Epithelial cell of esophagus (primary cell): ENCODE measurements at regions not wholly inside any gene's neighbourhood (a gene's known extent, or its start where the extent isn't known, plus 50 kb on each side); places are given as distances from the start of the nearest gene placed in this dataset.

ENCODE experiments used
- DNase-seq: peaks from one replicate; pipeline ENCODE4 v3.0.0; 2010; ENCODE audit warnings: low read depth
- H3K4me3 ChIP-seq: 2 replicates; pipeline ENCODE4 v1.5.1; 2011; ENCODE audit warnings: mild to moderate bottlenecking, low read length, control low read depth
- TF ChIP-seq, protein P1 (sequence below): IDR thresholded peaks from 2 replicates; pipeline ENCODE4 v1.5.1; 2011; ENCODE audit warnings: low read depth, mild to moderate bottlenecking, low read length, control low read depth, inconsistent platforms; ENCODE audit not compliant: insufficient read depth; ENCODE audit errors: missing control alignments

DNA sequence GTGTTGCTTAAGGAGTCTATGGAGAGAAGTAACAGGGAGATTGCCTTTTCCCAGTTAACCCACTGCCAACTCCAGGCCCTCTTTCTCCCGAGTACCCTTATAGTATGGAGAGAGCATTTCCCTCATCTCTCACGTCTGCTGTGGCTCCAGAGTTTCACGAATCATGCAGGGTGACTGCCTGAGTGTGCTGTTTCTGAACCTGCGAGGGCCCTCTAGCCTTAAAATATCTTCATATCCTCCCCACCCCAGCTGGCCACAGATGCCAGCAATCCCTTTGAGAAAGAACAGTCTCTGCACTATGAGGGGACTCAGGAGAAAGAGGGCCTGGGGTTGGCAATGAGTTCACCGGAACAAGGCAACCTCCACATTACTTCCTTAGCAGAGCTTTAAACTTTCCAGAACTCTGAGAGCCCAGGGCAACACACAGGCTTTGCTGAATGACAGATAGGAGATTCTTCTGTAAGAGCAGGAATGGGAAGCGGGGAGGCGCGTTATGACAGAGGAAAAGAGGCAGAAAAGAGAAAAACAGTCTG lies 81.6 kb upstream of the ANKH start:
- TF ChIP-seq, protein P1, sequence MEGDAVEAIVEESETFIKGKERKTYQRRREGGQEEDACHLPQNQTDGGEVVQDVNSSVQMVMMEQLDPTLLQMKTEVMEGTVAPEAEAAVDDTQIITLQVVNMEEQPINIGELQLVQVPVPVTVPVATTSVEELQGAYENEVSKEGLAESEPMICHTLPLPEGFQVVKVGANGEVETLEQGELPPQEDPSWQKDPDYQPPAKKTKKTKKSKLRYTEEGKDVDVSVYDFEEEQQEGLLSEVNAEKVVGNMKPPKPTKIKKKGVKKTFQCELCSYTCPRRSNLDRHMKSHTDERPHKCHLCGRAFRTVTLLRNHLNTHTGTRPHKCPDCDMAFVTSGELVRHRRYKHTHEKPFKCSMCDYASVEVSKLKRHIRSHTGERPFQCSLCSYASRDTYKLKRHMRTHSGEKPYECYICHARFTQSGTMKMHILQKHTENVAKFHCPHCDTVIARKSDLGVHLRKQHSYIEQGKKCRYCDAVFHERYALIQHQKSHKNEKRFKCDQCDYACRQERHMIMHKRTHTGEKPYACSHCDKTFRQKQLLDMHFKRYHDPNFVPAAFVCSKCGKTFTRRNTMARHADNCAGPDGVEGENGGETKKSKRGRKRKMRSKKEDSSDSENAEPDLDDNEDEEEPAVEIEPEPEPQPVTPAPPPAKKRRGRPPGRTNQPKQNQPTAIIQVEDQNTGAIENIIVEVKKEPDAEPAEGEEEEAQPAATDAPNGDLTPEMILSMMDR = no peak
- DNase-seq = no peak
- H3K4me3 ChIP-seq = no peak overlapping the region

DNA sequence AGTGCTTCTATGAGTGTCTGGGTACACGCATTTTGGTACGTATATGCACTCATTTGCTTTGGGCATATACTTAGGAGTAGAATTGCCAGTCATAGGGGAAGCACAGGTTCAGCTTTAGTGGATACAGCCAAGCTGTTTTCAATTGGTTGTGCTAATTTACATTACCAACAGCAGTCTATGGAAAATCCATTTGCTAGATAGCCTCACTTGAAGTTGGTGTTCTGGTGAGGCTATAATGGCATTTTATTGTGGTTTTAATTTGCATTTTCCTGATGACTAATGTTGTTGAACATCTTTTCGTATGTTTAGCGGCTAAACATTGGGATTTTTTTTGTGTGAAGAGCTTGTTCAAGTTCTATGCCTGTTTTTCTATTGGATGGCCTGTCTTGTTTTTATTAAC lies 76.8 kb upstream of the ANKH start:
- TF ChIP-seq, protein P1 = no peak
- no peak overlapping the region for H3K4me3 ChIP-seq
- DNase-seq = no peak

DNA sequence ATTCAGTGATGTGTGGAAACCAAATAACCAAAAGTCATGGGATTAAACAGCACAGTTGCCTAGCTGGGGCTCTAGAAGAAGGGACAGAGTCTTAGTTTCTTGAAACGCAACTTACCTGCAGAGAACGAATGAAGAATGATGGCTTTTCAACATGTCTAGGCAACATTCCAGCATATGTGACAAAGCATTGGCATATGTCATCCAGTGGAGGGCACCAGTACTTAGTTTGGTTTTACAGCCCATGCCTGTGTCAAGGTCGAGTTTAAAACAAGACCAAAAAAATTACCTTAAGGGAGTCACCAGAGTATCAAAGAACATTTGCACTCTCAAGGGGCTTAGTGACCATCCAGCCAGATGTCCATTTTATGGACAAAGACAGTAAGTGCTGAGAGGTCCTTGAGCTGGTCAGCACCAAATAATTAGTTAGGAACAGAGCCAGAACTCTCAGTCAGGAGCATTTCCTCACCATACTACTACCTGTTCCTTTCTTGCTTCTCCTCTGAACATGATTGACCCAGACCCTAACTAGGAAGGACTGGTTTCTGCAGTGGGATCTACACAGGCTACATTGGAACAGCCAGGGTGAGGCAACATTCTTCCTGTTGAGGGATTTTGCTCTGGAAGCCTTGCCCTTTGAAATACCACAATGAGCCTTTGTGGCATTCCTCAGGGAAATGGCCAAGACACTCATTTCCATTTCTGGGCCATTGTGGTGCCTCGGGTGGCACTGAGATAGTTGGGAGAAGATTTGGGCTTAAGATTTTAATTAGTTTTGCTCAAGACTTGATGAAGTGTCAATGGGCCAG lies 75.4 kb upstream of the ANKH start:
- H3K4me3 ChIP-seq = no peak overlapping the region
- peak; percentile 76 for DNase-seq
- TF ChIP-seq, protein P1 = peak; percentile 68

DNA sequence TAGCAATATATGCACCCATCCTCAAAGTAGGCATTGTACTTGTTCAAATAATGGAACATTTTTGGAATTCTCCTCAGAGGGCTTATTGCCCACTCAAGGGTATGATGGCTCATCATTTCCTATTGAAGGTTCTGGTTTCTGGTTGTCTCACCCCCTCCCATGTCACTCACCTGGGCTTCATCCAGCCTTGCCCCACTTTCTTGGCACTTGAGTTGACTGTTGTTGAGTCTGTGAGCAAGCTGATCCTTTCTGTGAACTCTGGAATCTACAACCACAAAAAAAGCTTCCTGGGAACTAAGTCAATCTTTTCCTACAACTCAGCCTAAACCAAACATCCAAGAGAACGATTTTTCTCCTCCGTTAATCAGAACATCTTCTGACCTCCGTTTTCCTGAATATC lies 73.9 kb upstream of the ANKH start:
- TF ChIP-seq, protein P1 = no peak
- no peak for DNase-seq

DNA sequence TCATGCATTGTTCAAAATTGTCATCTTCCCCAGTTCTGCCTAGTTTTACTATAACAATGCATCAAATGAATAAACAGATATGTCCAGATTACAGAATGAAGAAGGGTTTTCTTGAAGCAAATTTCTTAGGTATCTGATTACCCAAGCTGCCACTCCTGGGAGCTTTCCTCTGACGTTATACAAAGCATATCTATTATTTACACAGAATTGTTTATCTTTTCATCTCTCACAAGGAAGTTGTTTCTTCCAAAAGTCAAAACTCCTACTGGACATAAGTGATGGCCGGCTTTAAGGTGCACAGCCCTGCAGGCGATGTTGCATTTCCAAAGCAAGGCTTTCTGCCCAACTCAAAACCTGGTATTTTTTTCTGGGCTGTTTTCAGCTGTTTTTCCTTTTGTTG lies 73.4 kb upstream of the ANKH start:
- TF ChIP-seq, protein P1 = no peak
- no peak overlapping the region for H3K4me3 ChIP-seq
- DNase-seq = no peak

More for the DNA sequence above, 73.9 kb upstream of the ANKH start:
- no peak overlapping the region for H3K4me3 ChIP-seq

DNA sequence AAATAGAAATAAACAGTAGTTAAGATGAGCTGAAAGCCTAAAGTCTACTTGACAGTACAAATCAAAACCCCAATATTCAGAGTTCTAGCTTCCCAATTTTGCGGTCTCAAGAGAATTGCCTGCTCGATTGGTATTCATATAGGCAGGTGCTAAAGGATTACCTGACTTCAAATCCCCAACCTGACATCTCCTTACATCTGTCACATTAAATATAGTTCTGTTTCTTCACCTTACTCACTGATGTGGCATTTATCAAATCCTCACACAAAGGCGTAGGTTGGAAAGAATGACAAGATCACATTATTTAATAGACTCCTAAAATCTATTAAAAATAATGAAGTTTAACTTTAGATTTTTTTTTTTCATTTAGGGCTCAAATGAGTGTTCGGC lies 72.8 kb upstream of the ANKH start:
- TF ChIP-seq, protein P1 = no peak
- H3K4me3 ChIP-seq = no peak overlapping the region
- no peak for DNase-seq

DNA sequence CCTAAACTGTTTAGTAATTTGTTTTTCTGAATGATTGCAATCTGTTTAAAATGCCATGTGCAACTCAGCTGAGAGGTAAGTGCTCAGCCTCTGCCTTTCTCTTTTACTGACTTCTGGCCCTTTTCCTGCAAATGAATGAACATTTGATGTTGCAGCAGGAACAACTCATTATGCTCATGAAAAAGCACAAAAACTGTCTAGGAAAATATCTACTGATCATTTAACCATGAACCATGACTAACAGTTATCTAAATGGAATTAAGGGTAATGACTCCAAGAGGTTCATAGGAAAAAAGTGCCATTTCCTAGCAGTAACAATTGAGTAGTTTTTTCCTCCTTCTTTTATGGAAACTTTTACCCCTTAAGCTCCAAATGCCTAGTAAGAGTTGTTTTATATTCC lies 70.6 kb upstream of the ANKH start:
- TF ChIP-seq, protein P1 = no peak

More for the DNA sequence above, 70.6 kb upstream of the ANKH start:
- no peak overlapping the region for H3K4me3 ChIP-seq
- DNase-seq = no peak
